ENCODE measurements at regions not wholly inside any gene's neighbourhood (a gene's known extent, or its start where the extent isn't known, plus 50 kb on each side); places are given as distances from the start of the nearest gene placed in this dataset.
"Not testable (repeated sequence)": the region's sequence is repeated elsewhere in the genome, so short reads cannot be mapped to it uniquely, and the experiment has no call there.

GRCh38 chr16:52696126-52696525, 149.2 kb upstream of the TOX3 start:
- no peak for DNase-seq
- intact Hi-C loops (cut with DNase I) = no loop called here

GRCh38 chr16:52690468-52690867, 143.5 kb upstream of the TOX3 start:
- no peak for DNase-seq
- intact Hi-C loops (cut with DNase I) = no loop called here

- no peak for DNase-seq
- intact Hi-C loops (cut with DNase I) = no loop called here
Measured at GRCh38 chr16:52680993-52681392, 134.1 kb upstream of the TOX3 start.

GRCh38 chr16:52677501-52677900, 130.6 kb upstream of the TOX3 start:
- intact Hi-C loops (cut with DNase I) = no loop called here
- DNase-seq = no peak

GRCh38 chr16:52676959-52677358, 130.0 kb upstream of the TOX3 start:
- no peak for DNase-seq
- intact Hi-C loops (cut with DNase I) = no loop called here

- no peak for DNase-seq
- intact Hi-C loops (cut with DNase I) = no loop called here
Measured at GRCh38 chr16:52671590-52671989, 124.6 kb upstream of the TOX3 start.

GRCh38 chr16:52657924-52658323, 111.0 kb upstream of the TOX3 start:
- intact Hi-C loops (cut with DNase I) = no loop called here
- no peak for DNase-seq

GRCh38 chr16:52655916-52656315, 109.0 kb upstream of the TOX3 start:
- not testable (repeated sequence) for DNase-seq

GRCh38 chr16:52655156-52655555, 108.2 kb upstream of the TOX3 start:
- DNase-seq; intact Hi-C loops (cut with DNase I): not testable (repeated sequence)

More at GRCh38 chr16:52655916-52656315, 109.0 kb upstream of the TOX3 start:
- intact Hi-C loops (cut with DNase I) = not testable (repeated sequence)

- intact Hi-C loops (cut with DNase I) = no loop called here
- DNase-seq = no peak
Measured at GRCh38 chr16:52652033-52652432, 105.1 kb upstream of the TOX3 start.

- peak in 1 of 42 donors; percentile 7 for DNase-seq
- intact Hi-C loops (cut with DNase I) = no loop called here
Measured at GRCh38 chr16:52650789-52651188, 103.8 kb upstream of the TOX3 start.

- no peak for DNase-seq
- intact Hi-C loops (cut with DNase I) = no loop called here
Measured at GRCh38 chr16:52650318-52650717, 103.4 kb upstream of the TOX3 start.

GRCh38 chr16:52649870-52650269, 102.9 kb upstream of the TOX3 start:
- intact Hi-C loops (cut with DNase I) = no loop called here
- no peak for DNase-seq

- intact Hi-C loops (cut with DNase I) = no loop called here
- DNase-seq = no peak
Measured at GRCh38 chr16:52647588-52647987, 100.6 kb upstream of the TOX3 start.

GRCh38 chr16:52643006-52643405, 96.1 kb upstream of the TOX3 start:
- no peak for DNase-seq
- intact Hi-C loops (cut with DNase I) = no loop called here

- DNase-seq = no peak
- intact Hi-C loops (cut with DNase I) = no loop called here
Measured at GRCh38 chr16:52634528-52634927, 87.6 kb upstream of the TOX3 start.

- intact Hi-C loops (cut with DNase I) = no loop called here
- DNase-seq = no peak
Measured at GRCh38 chr16:52634104-52634503, 87.2 kb upstream of the TOX3 start.

GRCh38 chr16:52633230-52633629, 86.3 kb upstream of the TOX3 start:
- intact Hi-C loops (cut with DNase I) = no loop called here
- DNase-seq = no peak

- intact Hi-C loops (cut with DNase I) = no loop called here
- DNase-seq = no peak
Measured at GRCh38 chr16:52631711-52632110, 84.8 kb upstream of the TOX3 start.

GRCh38 chr16:52630711-52631110, 83.8 kb upstream of the TOX3 start:
- intact Hi-C loops (cut with DNase I) = no loop called here
- DNase-seq = no peak

GRCh38 chr16:52629296-52629695, 82.4 kb upstream of the TOX3 start:
- DNase-seq = no peak
- intact Hi-C loops (cut with DNase I) = no loop called here

- intact Hi-C loops (cut with DNase I) = no loop called here
- peak in 12 of 42 donors; percentile 2 to 50 (median 16) for DNase-seq
Measured at GRCh38 chr16:52624891-52625290, 77.9 kb upstream of the TOX3 start.
